ES-I3 (cell line): ENCODE measurements at regions not wholly inside any gene's neighbourhood (a gene's known extent, or its start where the extent isn't known, plus 50 kb on each side); places are given as distances from the start of the nearest gene placed in this dataset.

Source experiments
- H3K36me3 ChIP-seq: 2 replicates; pipeline ENCODE4 v1.6.1; 2013; ENCODE audit warnings: mild to moderate bottlenecking, low read length, control low read depth, moderate library complexity; ENCODE audit not compliant: insufficient read depth
- H3K4me1 ChIP-seq: 2 replicates; pipeline ENCODE4 v1.6.1; 2013; ENCODE audit warnings: mild to moderate bottlenecking, control low read depth, low read length; ENCODE audit not compliant: insufficient read depth
- H3K9ac ChIP-seq: 2 replicates; pipeline ENCODE4 v1.6.1; 2013; ENCODE audit warnings: low read depth, mild to moderate bottlenecking, low read length, moderate library complexity
- H3K9me3 ChIP-seq: 2 replicates; pipeline ENCODE4 v1.6.1; 2013; ENCODE audit warnings: mild to moderate bottlenecking, low read length, moderate library complexity; ENCODE audit not compliant: control insufficient read depth, insufficient read depth

- Histone ChIP-seq H3K36me3 (no peaks in the 10 kb centered on the region), H3K9me3 (no peaks in the 10 kb centered on the region), H3K4me1 (no peaks in the 10 kb centered on the region), H3K9ac (no peak overlapping the region)
Measured at GRCh38 chr6:8546496-8546895, 111.2 kb upstream of the SLC35B3 start.

DNA sequence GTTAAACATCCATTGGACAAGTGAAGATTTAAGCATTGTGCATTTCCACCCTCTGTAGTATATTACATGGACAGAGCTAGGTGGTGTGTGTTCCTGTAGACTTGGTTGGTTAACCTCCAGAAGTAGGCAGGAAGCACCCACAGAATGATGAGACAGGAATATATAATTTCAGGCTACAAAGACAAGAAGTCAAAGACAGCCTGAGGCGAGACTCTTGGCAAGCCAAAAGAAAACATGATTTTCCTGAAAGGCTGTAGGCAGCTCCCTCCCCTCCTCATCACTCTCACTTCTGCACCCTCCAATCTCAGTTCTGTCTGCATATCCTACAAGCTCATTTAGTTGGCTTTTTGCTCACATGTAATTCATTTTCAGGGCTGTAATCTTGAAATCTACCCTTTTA, 110.0 kb upstream of the SLC35B3 start:
- Histone ChIP-seq H3K9me3 (no peaks in the 10 kb centered on the region), H3K36me3 (no peaks in the 10 kb centered on the region), H3K4me1 (no peaks in the 10 kb centered on the region), H3K9ac (no peak overlapping the region)

GRCh38 chr6:8543714-8544113, 108.4 kb upstream of the SLC35B3 start:
- no peaks in the 10 kb centered on the region for H3K9me3 ChIP-seq
- H3K4me1 ChIP-seq, result no peaks in the 10 kb centered on the region
- no peaks in the 10 kb centered on the region for H3K36me3 ChIP-seq
- no peak overlapping the region for H3K9ac ChIP-seq

DNA sequence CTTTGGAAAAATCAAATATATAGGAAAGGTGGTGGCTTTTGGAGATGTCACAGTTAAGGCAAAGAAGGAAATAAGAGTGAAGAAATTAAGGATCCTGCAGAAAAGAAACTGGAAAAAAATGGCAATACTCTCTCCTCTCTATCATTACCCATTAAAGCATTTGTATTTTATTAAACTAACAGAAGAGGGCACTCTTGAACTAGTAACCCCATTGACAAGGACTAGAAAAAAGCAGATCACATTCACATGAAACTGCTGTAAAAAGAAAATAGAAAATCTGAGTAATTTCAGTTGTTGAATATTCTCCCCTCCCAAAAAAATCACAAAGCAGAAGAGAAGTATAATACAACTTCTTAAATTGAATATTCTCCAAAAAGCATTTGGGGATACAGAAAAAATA, 104.1 kb upstream of the SLC35B3 start:
- Histone ChIP-seq H3K9ac (no peak overlapping the region), H3K36me3 (no peaks in the 10 kb centered on the region), H3K4me1 (no peaks in the 10 kb centered on the region), H3K9me3 (no peaks in the 10 kb centered on the region)

- Histone ChIP-seq H3K4me1 (no peaks in the 10 kb centered on the region), H3K9me3 (no peaks in the 10 kb centered on the region), H3K9ac (no peak overlapping the region)
Measured at GRCh38 chr6:8536122-8536521, 100.8 kb upstream of the SLC35B3 start.

GRCh38 chr6:8535519-8535918, 100.2 kb upstream of the SLC35B3 start:
- H3K36me3 ChIP-seq, result no peaks in the 10 kb centered on the region
- no peaks in the 10 kb centered on the region for H3K9me3 ChIP-seq
- no peaks in the 10 kb centered on the region for H3K4me1 ChIP-seq
- no peak overlapping the region for H3K9ac ChIP-seq

More at GRCh38 chr6:8536122-8536521, 100.8 kb upstream of the SLC35B3 start:
- no peaks in the 10 kb centered on the region for H3K36me3 ChIP-seq

DNA sequence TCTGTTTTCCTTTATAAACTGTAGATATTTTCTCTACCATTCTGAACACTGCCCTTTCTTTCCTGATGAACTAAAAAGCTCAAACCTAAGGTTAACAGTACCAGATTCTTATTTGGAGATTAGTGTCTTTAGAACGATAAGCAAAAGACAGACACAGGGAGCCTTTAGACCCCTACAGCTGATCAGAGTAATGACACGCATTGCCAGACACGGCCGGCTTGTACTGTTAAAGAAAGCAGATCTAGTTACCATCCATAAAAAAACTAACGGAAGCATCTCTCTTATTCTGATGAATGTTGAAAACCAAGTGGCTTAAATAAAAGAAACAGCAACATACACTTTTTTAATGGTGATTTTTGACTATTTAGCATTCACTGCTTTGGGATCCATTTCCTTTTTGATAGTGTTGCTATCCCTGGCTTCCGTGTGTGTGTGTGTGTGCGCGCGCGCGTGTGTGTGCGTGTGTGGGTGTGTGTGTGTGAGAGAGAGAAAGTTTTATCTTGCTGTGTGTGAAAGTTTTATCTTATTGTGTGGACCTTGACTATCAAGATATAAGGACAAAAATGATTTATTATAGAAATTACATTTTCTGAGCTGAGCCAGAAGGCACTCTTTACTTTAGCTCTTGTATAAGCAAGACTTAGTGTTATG, 95.6 kb upstream of the SLC35B3 start:
- no peaks in the 10 kb centered on the region for H3K9me3 ChIP-seq
- H3K4me1 ChIP-seq, result no peaks in the 10 kb centered on the region
- no peaks in the 10 kb centered on the region for H3K36me3 ChIP-seq
- no peak overlapping the region for H3K9ac ChIP-seq

GRCh38 chr6:8529250-8529649, 93.9 kb upstream of the SLC35B3 start:
- Histone ChIP-seq H3K36me3 (no peaks in the 10 kb centered on the region), H3K9me3 (no peaks in the 10 kb centered on the region), H3K9ac (no peak overlapping the region), H3K4me1 (no peaks in the 10 kb centered on the region)

- Histone ChIP-seq H3K9ac (no peak overlapping the region), H3K9me3 (no peaks in the 10 kb centered on the region), H3K36me3 (no peaks in the 10 kb centered on the region), H3K4me1 (no peaks in the 10 kb centered on the region)
Measured at GRCh38 chr6:8527818-8528217, 92.5 kb upstream of the SLC35B3 start.

DNA sequence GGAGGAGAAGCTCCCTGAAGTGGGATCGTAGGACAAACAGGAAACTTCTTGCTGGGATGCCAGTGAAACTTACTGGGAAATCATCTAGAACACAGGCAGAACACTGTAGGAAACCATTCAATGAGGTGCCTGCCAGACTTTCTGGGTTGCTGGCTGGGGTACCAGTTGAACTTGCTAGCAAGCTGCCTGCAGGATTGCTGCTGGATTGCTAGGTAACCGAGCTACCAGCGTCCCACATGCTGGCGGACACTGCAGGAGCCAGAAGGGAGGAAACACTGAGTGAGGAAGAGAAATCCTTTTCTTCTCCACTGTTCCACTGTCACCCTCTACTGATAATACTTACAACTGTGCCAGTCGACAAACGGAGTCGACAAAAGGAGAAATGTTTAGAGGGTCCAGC, 91.3 kb upstream of the SLC35B3 start:
- H3K9ac ChIP-seq, result no peak overlapping the region
- H3K9me3 ChIP-seq, result no peaks in the 10 kb centered on the region
- no peaks in the 10 kb centered on the region for H3K4me1 ChIP-seq
- no peaks in the 10 kb centered on the region for H3K36me3 ChIP-seq

DNA sequence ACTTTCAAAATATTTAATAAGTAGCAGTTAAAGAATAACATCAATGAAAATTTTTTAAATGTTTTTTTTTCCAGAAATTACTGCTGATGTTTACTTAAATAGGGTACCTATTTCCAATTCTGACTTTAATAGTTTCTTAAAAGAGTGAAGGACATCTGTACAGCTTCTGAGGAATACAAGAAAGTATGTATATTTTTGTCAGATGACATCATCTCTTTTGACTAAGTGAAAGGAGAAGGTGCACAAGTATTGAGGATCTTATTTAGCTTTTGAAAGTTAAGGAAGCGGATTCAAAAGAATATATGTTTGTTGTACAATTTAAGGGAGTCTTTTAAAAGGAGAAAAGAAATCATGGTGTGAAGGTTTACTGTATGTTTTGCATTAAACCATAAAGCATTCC, 90.0 kb upstream of the SLC35B3 start:
- no peaks in the 10 kb centered on the region for H3K9me3 ChIP-seq
- no peak overlapping the region for H3K9ac ChIP-seq
- no peaks in the 10 kb centered on the region for H3K4me1 ChIP-seq
- no peaks in the 10 kb centered on the region for H3K36me3 ChIP-seq

GRCh38 chr6:8513174-8513573, 77.8 kb upstream of the SLC35B3 start:
- Histone ChIP-seq H3K4me1 (no peaks in the 10 kb centered on the region), H3K9me3 (no peaks in the 10 kb centered on the region), H3K36me3 (no peaks in the 10 kb centered on the region)

GRCh38 chr6:8507286-8507685, 71.9 kb upstream of the SLC35B3 start:
- no peaks in the 10 kb centered on the region; the same call in 1 of the 2 replicates for H3K4me1 ChIP-seq
- H3K9ac ChIP-seq, result no peak overlapping the region
- no peaks in the 10 kb centered on the region for H3K9me3 ChIP-seq
- no peaks in the 10 kb centered on the region for H3K36me3 ChIP-seq

More at GRCh38 chr6:8513174-8513573, 77.8 kb upstream of the SLC35B3 start:
- no peak overlapping the region for H3K9ac ChIP-seq

DNA sequence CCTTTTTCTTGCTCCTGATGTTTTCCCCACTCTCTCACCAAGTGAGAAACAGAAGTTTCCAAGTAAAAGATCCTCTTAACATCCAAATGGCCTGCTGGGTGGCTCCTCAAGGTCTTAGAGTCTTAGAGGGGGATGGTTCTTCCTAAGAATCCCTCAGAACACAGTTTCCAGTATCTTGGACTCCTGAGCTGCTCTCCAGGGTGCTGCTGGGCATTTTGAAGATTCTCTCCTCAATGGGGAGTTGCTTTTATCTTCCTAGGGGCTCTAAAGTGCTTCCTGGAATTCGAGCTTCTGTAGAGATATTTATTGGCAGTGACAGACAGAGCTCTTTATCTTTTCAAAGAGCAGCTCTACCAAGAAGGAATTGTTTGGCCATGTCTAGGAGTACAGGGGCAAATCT, 70.8 kb upstream of the SLC35B3 start:
- H3K9me3 ChIP-seq, result no peaks in the 10 kb centered on the region
- no peaks in the 10 kb centered on the region for H3K36me3 ChIP-seq
- H3K4me1 ChIP-seq, result no peaks in the 10 kb centered on the region; the same call in 1 of the 2 replicates
- no peak overlapping the region for H3K9ac ChIP-seq

- Histone ChIP-seq H3K9me3 (no peaks in the 10 kb centered on the region), H3K9ac (no peak overlapping the region), H3K4me1 (no peaks in the 10 kb centered on the region; the same call in 1 of the 2 replicates), H3K36me3 (no peaks in the 10 kb centered on the region)
Measured at GRCh38 chr6:8499540-8499939, 64.2 kb upstream of the SLC35B3 start.

- no peak overlapping the region for H3K9ac ChIP-seq
- H3K9me3 ChIP-seq, result no peaks in the 10 kb centered on the region
- no peaks in the 10 kb centered on the region for H3K4me1 ChIP-seq
Measured at GRCh38 chr6:8494730-8495129, 59.4 kb upstream of the SLC35B3 start.

More at GRCh38 chr6:8494730-8495129, 59.4 kb upstream of the SLC35B3 start:
- H3K36me3 ChIP-seq, result no peaks in the 10 kb centered on the region
